Keratinocyte (primary cell): ENCODE measurements at regions not wholly inside any gene's neighbourhood (a gene's known extent, or its start where the extent isn't known, plus 50 kb on each side); places are given as distances from the start of the nearest gene placed in this dataset.

ENCODE experiments used
- DNase-seq: peaks from one replicate; pipeline ENCODE4 v3.0.0-alpha.2; 2011; ENCODE audit warnings: low read depth, missing footprints, low spot score
- FAIRE-seq: peaks from 2 replicates; lab custom pipeline; 2011; peaks lifted over from hg19 to GRCh38; lab: Jason Lieb, UNC
- H2AFZ ChIP-seq: 2 replicates; pipeline ENCODE4 v1.6.0; 2012; ENCODE audit warnings: low read length, control low read depth, inconsistent platforms; ENCODE audit not compliant: control insufficient read depth
- H3K27ac ChIP-seq: 2 replicates; pipeline ENCODE4 v1.5.1; 2011; ENCODE audit warnings: low read length; ENCODE audit not compliant: control insufficient read depth, insufficient read depth
- H3K27me3 ChIP-seq: 3 replicates; pipeline ENCODE4 v1.6.0; 2011; ENCODE audit warnings: low read length; ENCODE audit not compliant: control insufficient read depth, insufficient read depth; ENCODE audit errors: extremely low read depth
- H3K36me3 ChIP-seq, 2 experiments: 2 replicates in 1 of 2; 3 replicates in 1 of 2; pipeline ENCODE4 v1.5.1; 2011; ENCODE audit warnings: low read length in 2 of 2, mild to moderate bottlenecking in 1 of 2; ENCODE audit not compliant: control insufficient read depth in 2 of 2, insufficient read depth in 2 of 2; ENCODE audit errors: extremely low read depth in 1 of 2
- H3K4me1 ChIP-seq: 3 replicates; pipeline ENCODE4 v1.5.1; 2011; ENCODE audit warnings: low read length; ENCODE audit not compliant: control insufficient read depth, insufficient read depth; ENCODE audit errors: extremely low read depth
- H3K4me2 ChIP-seq: 3 replicates; pipeline ENCODE4 v1.6.0; 2011; ENCODE audit warnings: low read depth, low read length; ENCODE audit not compliant: control insufficient read depth, insufficient read depth; ENCODE audit errors: extremely low read depth
- H3K4me3 ChIP-seq, 3 experiments: fragments of 200-600 bp in 1 of 3; sonication (generic) in 1 of 3; 2 replicates in 2 of 3; 3 replicates in 1 of 3; pipeline ENCODE4 v1.5.1; 2011 to 2016; ENCODE audit warnings: low read length in 3 of 3, mild to moderate bottlenecking in 3 of 3, control low read depth in 2 of 3, inconsistent platforms in 1 of 3, low read depth in 1 of 3, mixed read lengths in 1 of 3, mixed run types in 1 of 3, moderate library complexity in 1 of 3; ENCODE audit not compliant: control insufficient read depth in 2 of 3, insufficient read depth in 2 of 3; ENCODE audit errors: extremely low read depth in 1 of 3
- H3K79me2 ChIP-seq: 2 replicates; pipeline ENCODE4 v1.6.0; 2012; ENCODE audit warnings: low read length; ENCODE audit not compliant: control insufficient read depth, insufficient read depth
- H3K9ac ChIP-seq: 3 replicates; pipeline ENCODE4 v1.6.0; 2011; ENCODE audit warnings: low read length; ENCODE audit not compliant: control insufficient read depth, insufficient read depth; ENCODE audit errors: extremely low read depth
- H3K9me1 ChIP-seq: 3 replicates; pipeline ENCODE4 v1.6.0; 2011; ENCODE audit warnings: low read length; ENCODE audit not compliant: control insufficient read depth, insufficient read depth; ENCODE audit errors: extremely low read depth
- H3K9me3 ChIP-seq: 2 replicates; pipeline ENCODE4 v1.5.1; 2012; ENCODE audit warnings: low read depth, low read length; ENCODE audit not compliant: control insufficient read depth
- H4K20me1 ChIP-seq: 3 replicates; pipeline ENCODE4 v1.6.0; 2011; ENCODE audit warnings: low read length; ENCODE audit not compliant: control insufficient read depth, insufficient read depth; ENCODE audit errors: extremely low read depth
- CTCF ChIP-seq, 3 experiments: IDR thresholded peaks in 1 of 3; conservative IDR thresholded peaks in 1 of 3; optimal IDR thresholded peaks in 1 of 3; 2 replicates in 2 of 3; 3 replicates in 1 of 3; pipeline versions ENCODE3 to v1.5.1; 2011; ENCODE audit warnings: low read length in 3 of 3, mild to moderate bottlenecking in 3 of 3, moderate library complexity in 2 of 3, control low read depth in 1 of 3, inconsistent platforms in 1 of 3; ENCODE audit not compliant: insufficient read depth in 2 of 3; ENCODE audit errors: extremely low read depth in 1 of 3
- EZH2 ChIP-seq: IDR thresholded peaks from one replicate; pipeline ENCODE4 v1.6.1; 2012; ENCODE audit warnings: inconsistent platforms, mild to moderate bottlenecking, low read length, moderate library complexity
- dilution Hi-C: fragments of 300-500 bp; cut with MboI; formaldehyde crosslinking; loops from one replicate; pipeline ENCODE4 v1.7.0; 2020; ENCODE audit warnings: low sequenced_read_pairs; ENCODE audit not compliant: extremely low pct_ligation_motif_present

DNA sequence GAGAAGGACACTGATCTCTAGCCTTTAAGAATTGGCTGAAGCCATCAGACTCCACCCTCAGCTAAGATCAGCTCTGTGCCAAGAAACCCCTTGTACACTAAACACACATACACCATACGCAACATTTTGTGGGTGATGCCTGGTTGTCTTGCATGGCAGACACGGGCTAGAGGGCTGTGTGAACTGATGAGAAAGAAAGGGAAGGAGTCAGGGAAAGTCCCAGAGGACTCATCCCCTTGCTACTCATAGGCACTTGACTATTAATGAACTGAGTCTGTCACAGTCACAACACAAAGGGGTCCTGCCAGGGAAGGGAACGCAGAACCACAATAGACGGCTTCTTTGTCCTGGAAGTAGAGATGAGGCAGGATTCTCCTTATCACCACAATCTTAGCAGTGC, 80.8 kb downstream of the EMP1 start:
- no peaks in the 10 kb centered on the region for H3K36me3 ChIP-seq
- H4K20me1 ChIP-seq = no peaks in the 10 kb centered on the region
- H3K4me2 ChIP-seq = no peak overlapping the region
- TF ChIP-seq EZH2 (no peak), CTCF (optimal IDR thresholded peaks at IDR 0.05 in 1 of 3, IDR thresholded peaks at IDR 0.05 in 1 of 3, conservative IDR thresholded peaks at IDR 0.05 in 1 of 3; ENCODE audit: extremely low read depth in 1 of 3, insufficient read depth in 2 of 3, low read length in 3 of 3) (no peak)
- no peak overlapping the region for H3K4me3 ChIP-seq
- H3K27me3 ChIP-seq = peaks cover 6% of the 10 kb centered on the region
- H3K9ac ChIP-seq = no peak overlapping the region
- H3K79me2 ChIP-seq = no peaks in the 10 kb centered on the region
- no peak overlapping the region for H2AFZ ChIP-seq
- no peaks in the 10 kb centered on the region for H3K4me1 ChIP-seq
- no peak for DNase-seq
- H3K9me3 ChIP-seq = no peaks in the 10 kb centered on the region
- no peak overlapping the region for H3K27ac ChIP-seq
- FAIRE-seq = no peak
- H3K9me1 ChIP-seq = no peaks in the 10 kb centered on the region
- dilution Hi-C loops = no loop called here

GRCh38 chr12:13275241-13276085, 78.9 kb downstream of the EMP1 start:
- TF ChIP-seq CTCF (optimal IDR thresholded peaks at IDR 0.05 in 1 of 3, IDR thresholded peaks at IDR 0.05 in 1 of 3, conservative IDR thresholded peaks at IDR 0.05 in 1 of 3; ENCODE audit: extremely low read depth in 1 of 3, insufficient read depth in 2 of 3, low read length in 3 of 3) = no peak
- no peak for TF ChIP-seq EZH2

More at GRCh38 chr12:13275241-13276085, 78.9 kb downstream of the EMP1 start:
- H4K20me1 ChIP-seq = no peaks in the 10 kb centered on the region
- DNase-seq (no peak), FAIRE-seq (no peak)
- H3K9me3 ChIP-seq = no peaks in the 10 kb centered on the region
- H3K36me3 ChIP-seq = no peaks in the 10 kb centered on the region
- H2AFZ ChIP-seq = no peak overlapping the region
- H3K79me2 ChIP-seq = no peaks in the 10 kb centered on the region
- no peak overlapping the region for H3K4me2 ChIP-seq
- dilution Hi-C loops = no loop called here
- H3K27me3 ChIP-seq = peaks cover 6% of the 10 kb centered on the region
- no peak overlapping the region for H3K27ac ChIP-seq
- H3K9me1 ChIP-seq = no peaks in the 10 kb centered on the region
- H3K4me1 ChIP-seq = no peaks in the 10 kb centered on the region
- no peak overlapping the region for H3K4me3 ChIP-seq
- H3K9ac ChIP-seq = no peak overlapping the region
